Smooth muscle cell (in vitro differentiated cells): ENCODE measurements at regions not wholly inside any gene's neighbourhood (a gene's known extent, or its start where the extent isn't known, plus 50 kb on each side); places are given as distances from the start of the nearest gene placed in this dataset.

Source experiments
- DNase-seq: peaks from one replicate; lab custom pipeline; 2025; ENCODE audit not compliant: unreplicated experiment; lab: John Stamatoyannopoulos, UW
- H2AFZ ChIP-seq: fragments of 200-600 bp; sonication (generic); 2 replicates; pipeline ENCODE4 v1.6.0; 2016; ENCODE audit warnings: antibody characterized with exemption, low read depth, mild to moderate bottlenecking
- H3F3A ChIP-seq: fragments of 200-600 bp; sonication (generic); 2 replicates; pipeline ENCODE4 v1.6.0; 2017; ENCODE audit warnings: antibody characterized with exemption, low read depth
- H3K27ac ChIP-seq: fragments of 200-600 bp; sonication (generic); 2 replicates; pipeline ENCODE4 v1.5.1; 2016; ENCODE audit warnings: low read depth, mild to moderate bottlenecking
- H3K27me3 ChIP-seq: fragments of 200-600 bp; sonication (generic); 2 replicates; pipeline ENCODE4 v1.6.1; 2016; ENCODE audit warnings: low read depth, mild to moderate bottlenecking
- H3K36me3 ChIP-seq: fragments of 200-600 bp; sonication (generic); 2 replicates; pipeline ENCODE4 v1.5.1; 2016; ENCODE audit warnings: low read depth
- H3K4me1 ChIP-seq: fragments of 200-600 bp; sonication (generic); 2 replicates; pipeline ENCODE4 v1.5.1; 2016; ENCODE audit warnings: low read depth
- H3K4me2 ChIP-seq: fragments of 200-600 bp; sonication (generic); 2 replicates; pipeline ENCODE4 v1.6.0; 2016; ENCODE audit warnings: mild to moderate bottlenecking
- H3K4me3 ChIP-seq: fragments of 200-600 bp; sonication (generic); 2 replicates; pipeline ENCODE4 v1.5.1; 2016; ENCODE audit warnings: mild to moderate bottlenecking
- H3K79me2 ChIP-seq: fragments of 200-600 bp; sonication (generic); 2 replicates; pipeline ENCODE4 v1.6.0; 2016; ENCODE audit warnings: low read depth, mild to moderate bottlenecking
- H3K9ac ChIP-seq: fragments of 200-600 bp; sonication (generic); 2 replicates; pipeline ENCODE4 v1.6.0; 2016; ENCODE audit warnings: low read depth
- H3K9me3 ChIP-seq: fragments of 200-600 bp; sonication (generic); replicated peaks from 2 replicates; pipeline ENCODE4 v1.5.1; 2016; ENCODE audit warnings: low read depth
- H4K20me1 ChIP-seq: fragments of 200-600 bp; sonication (generic); 2 replicates; pipeline ENCODE4 v1.6.0; 2016; ENCODE audit warnings: low read depth
- WGBS: methylation state at CpG from one replicate; pipeline ENCODE4 v1.1.7; 2016; ENCODE audit warnings: low lambda C conversion rate; 5-methylcytosine and 5-hydroxymethylcytosine counted together
- TF ChIP-seq, protein P1 (sequence below): fragments of 200-600 bp; sonication (generic); IDR thresholded peaks from 2 replicates; pipeline ENCODE4 v1.5.1; 2017; ENCODE audit warnings: borderline replicate concordance, mild to moderate bottlenecking, antibody characterized with exemption; ENCODE audit not compliant: insufficient read depth, poor library complexity, severe bottlenecking

DNA sequence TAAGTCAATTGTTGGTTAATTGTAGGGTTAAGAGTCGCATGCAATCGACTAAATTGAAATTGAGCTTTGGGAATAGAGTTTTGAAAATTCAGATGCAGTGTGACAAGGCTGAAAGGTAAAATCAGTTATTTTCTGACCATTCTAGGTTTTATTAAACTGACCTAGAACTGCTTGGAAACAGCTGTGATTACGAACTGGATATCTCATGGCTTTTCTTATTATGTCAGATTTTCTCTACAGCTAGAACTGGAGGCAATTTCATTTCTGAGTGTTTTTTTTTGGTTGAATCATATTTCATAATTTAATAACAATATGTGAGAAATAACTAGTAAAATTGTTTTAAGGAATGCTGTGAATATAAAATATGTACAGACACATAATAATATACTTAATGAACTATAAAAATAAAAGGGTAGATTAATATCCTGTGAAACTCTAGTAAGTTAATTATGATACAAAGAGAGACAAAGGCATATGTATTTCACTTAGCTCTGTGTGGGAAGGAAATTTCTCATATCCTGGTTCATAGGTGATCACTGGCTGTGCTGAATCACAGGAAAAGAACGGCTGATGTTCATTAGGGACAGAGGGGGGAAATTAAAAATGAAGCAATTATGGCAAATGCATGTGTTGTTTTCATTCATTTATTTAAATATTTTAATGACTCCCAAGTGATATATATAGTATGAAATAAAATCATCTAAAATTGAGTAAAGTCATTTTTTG, 403.2 kb downstream of the ZIC1 start:
- DNase-seq, result no peak
- H4K20me1 ChIP-seq, result no peaks in the 10 kb centered on the region
- no peaks in the 10 kb centered on the region for H3F3A ChIP-seq
- no peaks in the 10 kb centered on the region for H3K4me1 ChIP-seq
- H3K36me3 ChIP-seq, result no peaks in the 10 kb centered on the region
- no peaks in the 10 kb centered on the region for H3K27me3 ChIP-seq
- TF ChIP-seq, protein P1, sequence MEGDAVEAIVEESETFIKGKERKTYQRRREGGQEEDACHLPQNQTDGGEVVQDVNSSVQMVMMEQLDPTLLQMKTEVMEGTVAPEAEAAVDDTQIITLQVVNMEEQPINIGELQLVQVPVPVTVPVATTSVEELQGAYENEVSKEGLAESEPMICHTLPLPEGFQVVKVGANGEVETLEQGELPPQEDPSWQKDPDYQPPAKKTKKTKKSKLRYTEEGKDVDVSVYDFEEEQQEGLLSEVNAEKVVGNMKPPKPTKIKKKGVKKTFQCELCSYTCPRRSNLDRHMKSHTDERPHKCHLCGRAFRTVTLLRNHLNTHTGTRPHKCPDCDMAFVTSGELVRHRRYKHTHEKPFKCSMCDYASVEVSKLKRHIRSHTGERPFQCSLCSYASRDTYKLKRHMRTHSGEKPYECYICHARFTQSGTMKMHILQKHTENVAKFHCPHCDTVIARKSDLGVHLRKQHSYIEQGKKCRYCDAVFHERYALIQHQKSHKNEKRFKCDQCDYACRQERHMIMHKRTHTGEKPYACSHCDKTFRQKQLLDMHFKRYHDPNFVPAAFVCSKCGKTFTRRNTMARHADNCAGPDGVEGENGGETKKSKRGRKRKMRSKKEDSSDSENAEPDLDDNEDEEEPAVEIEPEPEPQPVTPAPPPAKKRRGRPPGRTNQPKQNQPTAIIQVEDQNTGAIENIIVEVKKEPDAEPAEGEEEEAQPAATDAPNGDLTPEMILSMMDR, result no peak
- H3K4me3 ChIP-seq, result no peak overlapping the region
- no peaks in the 10 kb centered on the region for H3K79me2 ChIP-seq
- H3K27ac ChIP-seq, result no peak overlapping the region
- H3K9me3 ChIP-seq, result no peaks in the 10 kb centered on the region
- H3K4me2 ChIP-seq, result no peak overlapping the region
- H2AFZ ChIP-seq, result no peak overlapping the region
- H3K9ac ChIP-seq, result no peak overlapping the region
- 95% methylated on average over 4 of the region's 4 CpGs for WGBS

DNA sequence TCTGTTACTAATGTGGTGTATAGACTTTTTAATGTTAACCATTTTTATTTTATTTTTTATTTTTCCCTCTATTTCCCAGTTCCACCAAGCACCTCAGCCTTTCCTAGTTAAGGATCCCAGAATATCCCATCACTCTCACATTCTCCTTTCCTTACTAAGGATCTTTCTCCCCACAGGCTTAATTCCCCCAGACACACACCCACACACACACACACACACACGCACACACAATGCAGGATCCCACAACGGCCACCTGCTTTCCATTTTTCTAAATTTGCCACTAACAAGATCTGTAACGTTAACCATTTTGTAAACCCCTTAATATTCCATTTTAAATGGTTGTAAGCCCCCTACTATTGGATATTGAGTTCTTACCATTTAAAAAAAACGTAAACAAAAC, 404.1 kb downstream of the ZIC1 start:
- Histone ChIP-seq H3K9me3 (no peaks in the 10 kb centered on the region), H3K9ac (no peak overlapping the region), H4K20me1 (no peaks in the 10 kb centered on the region), H3K79me2 (no peaks in the 10 kb centered on the region), H3K4me1 (no peaks in the 10 kb centered on the region), H3K4me3 (no peak overlapping the region), H3K27me3 (no peaks in the 10 kb centered on the region), H3K4me2 (no peak overlapping the region), H3K36me3 (no peaks in the 10 kb centered on the region), H2AFZ (no peak overlapping the region), H3F3A (no peaks in the 10 kb centered on the region), H3K27ac (no peak overlapping the region)
- TF ChIP-seq, protein P1, result no peak
- 73% methylated on average over 4 of the region's 4 CpGs for WGBS
- no peak for DNase-seq

DNA sequence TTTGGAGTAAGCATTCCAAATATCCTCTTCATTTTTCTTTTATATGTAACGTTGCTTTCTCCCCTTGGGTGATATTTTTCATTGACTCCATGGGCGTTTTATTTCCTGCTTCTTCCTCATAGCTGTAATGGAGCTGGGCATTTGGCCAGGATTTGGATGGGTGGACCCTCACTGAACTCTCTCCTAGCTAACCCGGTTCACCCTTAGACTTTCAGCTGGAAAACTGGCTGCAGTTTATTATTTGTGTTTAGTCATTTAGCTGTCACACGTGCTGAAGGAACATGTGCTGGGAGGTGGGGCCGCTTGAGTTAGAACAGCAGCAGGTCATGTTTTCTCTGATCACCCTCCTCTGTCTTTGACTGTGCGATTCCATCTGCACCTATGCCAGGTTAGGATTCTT, 407.6 kb downstream of the ZIC1 start:
- Histone ChIP-seq H3F3A (no peaks in the 10 kb centered on the region), H3K36me3 (no peaks in the 10 kb centered on the region), H3K4me2 (no peak overlapping the region), H3K9me3 (no peaks in the 10 kb centered on the region), H3K4me1 (no peaks in the 10 kb centered on the region), H4K20me1 (no peaks in the 10 kb centered on the region), H3K27ac (no peak overlapping the region), H2AFZ (no peak overlapping the region), H3K79me2 (no peaks in the 10 kb centered on the region), H3K9ac (no peak overlapping the region), H3K4me3 (no peak overlapping the region), H3K27me3 (no peaks in the 10 kb centered on the region)
- TF ChIP-seq, protein P1, result no peak
- no peak for DNase-seq
- 90% methylated on average over 6 of the region's 6 CpGs for WGBS

DNA sequence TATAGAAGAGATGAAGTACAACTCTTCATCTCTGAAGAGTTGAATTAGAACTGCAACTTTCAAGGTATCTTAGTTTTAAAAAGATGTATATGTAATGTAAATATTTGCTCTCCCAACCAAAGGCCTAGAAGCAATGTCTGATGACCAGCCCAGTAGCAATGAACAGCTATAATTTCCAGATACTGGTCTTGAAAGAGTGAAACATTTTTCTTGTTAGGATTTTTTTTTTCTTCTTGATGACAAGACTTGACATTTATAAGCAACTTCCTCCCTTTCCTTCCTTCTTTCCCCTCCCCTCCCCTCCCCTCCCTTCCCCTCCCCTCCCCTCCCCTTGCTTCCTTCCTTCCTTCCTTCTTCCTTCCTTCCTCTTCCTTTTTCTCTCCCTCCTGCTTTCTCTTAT, 423.4 kb downstream of the ZIC1 start:
- H3K4me2 ChIP-seq, result no peak overlapping the region
- H3K9me3 ChIP-seq, result no peaks in the 10 kb centered on the region
- no peaks in the 10 kb centered on the region for H3K27me3 ChIP-seq
- no peaks in the 10 kb centered on the region for H3K79me2 ChIP-seq
- TF ChIP-seq, protein P1, result no peak
- H2AFZ ChIP-seq, result no peak overlapping the region
- no peaks in the 10 kb centered on the region for H3K36me3 ChIP-seq
- H3K9ac ChIP-seq, result no peak overlapping the region
- no peaks in the 10 kb centered on the region for H3K4me1 ChIP-seq
- no peaks in the 10 kb centered on the region for H4K20me1 ChIP-seq
- no peak for DNase-seq
- H3F3A ChIP-seq, result no peaks in the 10 kb centered on the region
- H3K27ac ChIP-seq, result no peak overlapping the region
- H3K4me3 ChIP-seq, result no peak overlapping the region
